GM12878 (cell line): ENCODE measurements at regions not wholly inside any gene's neighbourhood (a gene's known extent, or its start where the extent isn't known, plus 50 kb on each side); places are given as distances from the start of the nearest gene placed in this dataset.

Experiments
- BACH1 ChIP-seq: fragments of 450-650 bp; IDR thresholded peaks from 2 replicates; pipeline ENCODE4 v1.6.1; 2017; ENCODE audit warnings: mild to moderate bottlenecking, borderline replicate concordance
- BHLHE40 ChIP-seq, 2 experiments: fragments of 450-650 bp in 1 of 2; IDR thresholded peaks; 2 replicates each; pipeline ENCODE4 v1.6.1; 2011 to 2017; ENCODE audit warnings: low read depth in 2 of 2, borderline replicate concordance in 1 of 2, improper control_type of control experiment in 1 of 2, low read length in 1 of 2, mild to moderate bottlenecking in 1 of 2
- CEBPB ChIP-seq, 2 experiments: fragments of 150-350 bp in 1 of 2; IDR thresholded peaks; 2 replicates each; pipeline ENCODE4 v1.6.1; 2012 to 2014; ENCODE audit warnings: low read depth in 2 of 2, low read length in 2 of 2, borderline replicate concordance in 1 of 2, inconsistent platforms in 1 of 2
- CHD2 ChIP-seq: IDR thresholded peaks from 2 replicates; pipeline ENCODE4 v1.6.1; 2011; ENCODE audit warnings: low read depth, low read length, improper control_type of control experiment, borderline replicate concordance
- IKZF1 ChIP-seq: fragments of 450-650 bp; conservative IDR thresholded peaks from 2 replicates; pipeline ENCODE4 v1.6.1; 2017; ENCODE audit warnings: antibody characterized with exemption, mild to moderate bottlenecking
- IKZF2 ChIP-seq, 2 experiments: fragments of 450-650 bp; IDR thresholded peaks; 2 replicates each; pipeline ENCODE4 v1.6.1; 2017; ENCODE audit warnings: mild to moderate bottlenecking in 2 of 2, moderate library complexity in 2 of 2
- POLR2AphosphoS2 ChIP-seq: IDR thresholded peaks from 2 replicates; pipeline ENCODE4 v1.6.1; 2011; ENCODE audit warnings: low read depth, mild to moderate bottlenecking, low read length, improper control_type of control experiment, moderate library complexity
- POU2F2 ChIP-seq: IDR thresholded peaks from 3 replicates; pipeline ENCODE4 v1.6.1; 2011; ENCODE audit warnings: low read depth, mild to moderate bottlenecking, low read length, borderline replicate concordance
- SP1 ChIP-seq: IDR thresholded peaks from one replicate; pipeline ENCODE4 v1.6.1; 2011; ENCODE audit warnings: low read depth, low read length
- TBL1XR1 ChIP-seq: IDR thresholded peaks from 2 replicates; pipeline ENCODE4 v1.6.1; 2012; ENCODE audit warnings: low read depth, low read length, improper control_type of control experiment
- TF ChIP-seq, protein P1 (sequence below): fragments of 450-650 bp; IDR thresholded peaks from 2 replicates; pipeline ENCODE4 v1.6.1; 2017; ENCODE audit warnings: mild to moderate bottlenecking, moderate library complexity
- TF ChIP-seq, protein P2 (sequence below): fragments of 450-650 bp; IDR thresholded peaks from 2 replicates; pipeline ENCODE4 v1.6.1; 2016; ENCODE audit warnings: mild to moderate bottlenecking, moderate library complexity, borderline replicate concordance

- TF ChIP-seq POLR2AphosphoS2 = no peak
- peak in 1 of 2 experiments; percentile 50; a peak in 2 of 4 replicates for TF ChIP-seq BHLHE40 (IDR thresholded peaks at IDR 0.05; ENCODE audit: borderline replicate concordance in 1 of 2, low read depth in 2 of 2, low read length in 1 of 2)
- TF ChIP-seq, protein P1, sequence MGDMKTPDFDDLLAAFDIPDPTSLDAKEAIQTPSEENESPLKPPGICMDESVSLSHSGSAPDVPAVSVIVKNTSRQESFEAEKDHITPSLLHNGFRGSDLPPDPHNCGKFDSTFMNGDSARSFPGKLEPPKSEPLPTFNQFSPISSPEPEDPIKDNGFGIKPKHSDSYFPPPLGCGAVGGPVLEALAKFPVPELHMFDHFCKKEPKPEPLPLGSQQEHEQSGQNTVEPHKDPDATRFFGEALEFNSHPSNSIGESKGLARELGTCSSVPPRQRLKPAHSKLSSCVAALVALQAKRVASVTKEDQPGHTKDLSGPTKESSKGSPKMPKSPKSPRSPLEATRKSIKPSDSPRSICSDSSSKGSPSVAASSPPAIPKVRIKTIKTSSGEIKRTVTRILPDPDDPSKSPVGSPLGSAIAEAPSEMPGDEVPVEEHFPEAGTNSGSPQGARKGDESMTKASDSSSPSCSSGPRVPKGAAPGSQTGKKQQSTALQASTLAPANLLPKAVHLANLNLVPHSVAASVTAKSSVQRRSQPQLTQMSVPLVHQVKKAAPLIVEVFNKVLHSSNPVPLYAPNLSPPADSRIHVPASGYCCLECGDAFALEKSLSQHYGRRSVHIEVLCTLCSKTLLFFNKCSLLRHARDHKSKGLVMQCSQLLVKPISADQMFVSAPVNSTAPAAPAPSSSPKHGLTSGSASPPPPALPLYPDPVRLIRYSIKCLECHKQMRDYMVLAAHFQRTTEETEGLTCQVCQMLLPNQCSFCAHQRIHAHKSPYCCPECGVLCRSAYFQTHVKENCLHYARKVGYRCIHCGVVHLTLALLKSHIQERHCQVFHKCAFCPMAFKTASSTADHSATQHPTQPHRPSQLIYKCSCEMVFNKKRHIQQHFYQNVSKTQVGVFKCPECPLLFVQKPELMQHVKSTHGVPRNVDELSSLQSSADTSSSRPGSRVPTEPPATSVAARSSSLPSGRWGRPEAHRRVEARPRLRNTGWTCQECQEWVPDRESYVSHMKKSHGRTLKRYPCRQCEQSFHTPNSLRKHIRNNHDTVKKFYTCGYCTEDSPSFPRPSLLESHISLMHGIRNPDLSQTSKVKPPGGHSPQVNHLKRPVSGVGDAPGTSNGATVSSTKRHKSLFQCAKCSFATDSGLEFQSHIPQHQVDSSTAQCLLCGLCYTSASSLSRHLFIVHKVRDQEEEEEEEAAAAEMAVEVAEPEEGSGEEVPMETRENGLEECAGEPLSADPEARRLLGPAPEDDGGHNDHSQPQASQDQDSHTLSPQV = peak; percentile 97
- TF ChIP-seq, protein P2, sequence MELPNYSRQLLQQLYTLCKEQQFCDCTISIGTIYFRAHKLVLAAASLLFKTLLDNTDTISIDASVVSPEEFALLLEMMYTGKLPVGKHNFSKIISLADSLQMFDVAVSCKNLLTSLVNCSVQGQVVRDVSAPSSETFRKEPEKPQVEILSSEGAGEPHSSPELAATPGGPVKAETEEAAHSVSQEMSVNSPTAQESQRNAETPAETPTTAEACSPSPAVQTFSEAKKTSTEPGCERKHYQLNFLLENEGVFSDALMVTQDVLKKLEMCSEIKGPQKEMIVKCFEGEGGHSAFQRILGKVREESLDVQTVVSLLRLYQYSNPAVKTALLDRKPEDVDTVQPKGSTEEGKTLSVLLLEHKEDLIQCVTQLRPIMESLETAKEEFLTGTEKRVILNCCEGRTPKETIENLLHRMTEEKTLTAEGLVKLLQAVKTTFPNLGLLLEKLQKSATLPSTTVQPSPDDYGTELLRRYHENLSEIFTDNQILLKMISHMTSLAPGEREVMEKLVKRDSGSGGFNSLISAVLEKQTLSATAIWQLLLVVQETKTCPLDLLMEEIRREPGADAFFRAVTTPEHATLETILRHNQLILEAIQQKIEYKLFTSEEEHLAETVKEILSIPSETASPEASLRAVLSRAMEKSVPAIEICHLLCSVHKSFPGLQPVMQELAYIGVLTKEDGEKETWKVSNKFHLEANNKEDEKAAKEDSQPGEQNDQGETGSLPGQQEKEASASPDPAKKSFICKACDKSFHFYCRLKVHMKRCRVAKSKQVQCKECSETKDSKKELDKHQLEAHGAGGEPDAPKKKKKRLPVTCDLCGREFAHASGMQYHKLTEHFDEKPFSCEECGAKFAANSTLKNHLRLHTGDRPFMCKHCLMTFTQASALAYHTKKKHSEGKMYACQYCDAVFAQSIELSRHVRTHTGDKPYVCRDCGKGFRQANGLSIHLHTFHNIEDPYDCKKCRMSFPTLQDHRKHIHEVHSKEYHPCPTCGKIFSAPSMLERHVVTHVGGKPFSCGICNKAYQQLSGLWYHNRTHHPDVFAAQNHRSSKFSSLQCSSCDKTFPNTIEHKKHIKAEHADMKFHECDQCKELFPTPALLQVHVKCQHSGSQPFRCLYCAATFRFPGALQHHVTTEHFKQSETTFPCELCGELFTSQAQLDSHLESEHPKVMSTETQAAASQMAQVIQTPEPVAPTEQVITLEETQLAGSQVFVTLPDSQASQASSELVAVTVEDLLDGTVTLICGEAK = 0 out of 2 replicates have a peak, but pooled peaks have one; percentile 29
- no peak for TF ChIP-seq CHD2
- TF ChIP-seq BACH1 = 0 out of 2 replicates have a peak, but pooled peaks have one; percentile 22
- no peak for TF ChIP-seq SP1
- TF ChIP-seq IKZF1 = peak; percentile 33
- TF ChIP-seq IKZF2 (IDR thresholded peaks at IDR 0.05) = peak; percentile 45 to 58
- TF ChIP-seq CEBPB (IDR thresholded peaks at IDR 0.05; ENCODE audit: borderline replicate concordance in 1 of 2, low read depth in 2 of 2, low read length in 2 of 2) = peak in 1 of 2 experiments; percentile 67; a peak in 1 of 4 replicates
- TF ChIP-seq POU2F2 = 0 out of 3 replicates have a peak, but pooled peaks have one; percentile 5
- TF ChIP-seq TBL1XR1 = peak; percentile 52; the same call in 1 of the 2 replicates
These were observed 123.7 kb upstream of the BTN3A2 start (continued) for GRCh38 chr6:26241033-26241895.
